HG03135 (cell line): ENCODE measurements at regions not wholly inside any gene's neighbourhood (a gene's known extent, or its start where the extent isn't known, plus 50 kb on each side); places are given as distances from the start of the nearest gene placed in this dataset.
A peak's percentile ranks its signal among the peaks of the same experiment; 100 is the strongest.

Experiments
- ATAC-seq: cut with Tn5 transposase; IDR thresholded peaks from one replicate; pipeline ENCODE4 v1.9.1; 2021; ENCODE audit warnings: mild to moderate bottlenecking, moderate library complexity; ENCODE audit not compliant: unreplicated experiment

DNA sequence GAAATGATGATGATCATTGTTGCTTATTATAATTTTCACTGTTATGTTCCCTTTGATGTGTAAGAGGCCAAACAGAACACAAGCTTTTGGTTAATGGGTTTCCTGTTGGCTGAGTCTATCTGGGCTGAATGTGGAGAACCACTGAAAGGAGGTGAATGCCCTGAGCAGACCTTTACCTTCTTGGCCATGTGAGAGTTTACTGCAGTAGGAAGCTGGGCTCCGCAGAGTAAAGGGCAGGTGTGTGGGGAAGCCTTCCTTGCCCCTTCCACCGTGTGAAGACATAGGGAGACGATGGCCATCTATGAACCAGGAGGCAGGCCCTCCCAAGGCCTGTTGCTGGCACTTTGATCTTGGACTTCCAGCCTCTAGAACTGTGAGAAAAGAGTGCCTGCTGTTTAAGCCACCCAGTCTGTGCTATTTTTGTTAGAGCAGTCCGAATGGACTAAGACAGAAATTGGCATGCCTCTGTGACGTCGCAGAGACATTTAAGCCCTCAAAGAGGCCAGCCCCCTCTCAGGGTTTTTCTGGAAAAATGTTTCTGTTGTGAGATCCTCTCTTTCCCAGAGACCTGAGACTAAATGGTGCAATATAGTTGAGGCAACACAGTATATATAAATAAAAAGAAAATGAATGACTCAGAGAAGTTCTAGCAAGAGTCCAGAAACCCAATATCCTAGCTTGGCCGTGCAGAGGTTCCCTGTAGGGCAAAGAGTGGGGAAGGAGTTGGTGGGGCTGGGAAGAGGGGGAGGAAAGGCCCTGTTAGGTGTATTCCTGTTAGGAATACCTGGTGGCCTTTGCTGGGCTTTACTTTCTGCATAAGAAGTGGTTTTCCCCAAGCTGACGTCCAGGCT, 121.9 kb upstream of the LGALSL start:
- no peak for ATAC-seq

DNA sequence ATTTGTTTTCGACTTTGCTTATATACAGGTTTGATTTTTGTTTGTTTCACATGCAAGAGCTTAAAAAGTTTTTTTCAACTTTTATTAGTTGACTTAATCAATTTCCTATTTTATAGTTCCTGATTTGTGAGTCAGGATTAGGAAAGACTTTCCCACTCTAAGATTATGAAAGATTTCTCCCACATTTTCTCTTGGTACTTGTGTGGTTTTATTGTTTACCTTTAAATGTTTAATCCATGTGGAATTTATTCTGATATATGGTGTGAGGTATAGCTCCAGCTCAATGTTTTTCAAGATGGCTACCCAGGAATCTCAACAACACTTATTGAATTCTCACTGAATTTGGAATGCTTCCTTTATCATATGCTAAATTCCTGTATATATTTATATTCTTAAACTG, 117.8 kb upstream of the LGALSL start:
- ATAC-seq, result no peak

DNA sequence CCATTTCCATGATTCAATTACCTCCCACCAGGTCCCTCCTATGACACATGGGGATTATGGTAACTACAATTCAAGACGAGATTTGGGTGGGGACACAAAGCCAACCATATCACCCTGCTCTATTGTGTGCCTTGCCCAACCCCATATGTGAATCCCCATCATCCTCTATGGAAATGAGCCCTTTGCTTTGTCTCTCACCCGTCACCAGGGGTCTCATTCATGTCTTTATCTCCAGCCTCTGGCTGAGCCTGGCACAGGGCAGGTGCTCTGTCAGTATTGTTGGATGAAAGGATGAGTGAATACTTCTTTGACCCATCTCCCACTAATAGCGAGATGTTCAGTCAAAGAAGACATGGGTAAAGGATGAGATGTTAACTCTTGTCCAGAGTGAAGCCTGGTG, 116.6 kb upstream of the LGALSL start:
- no peak for ATAC-seq

DNA sequence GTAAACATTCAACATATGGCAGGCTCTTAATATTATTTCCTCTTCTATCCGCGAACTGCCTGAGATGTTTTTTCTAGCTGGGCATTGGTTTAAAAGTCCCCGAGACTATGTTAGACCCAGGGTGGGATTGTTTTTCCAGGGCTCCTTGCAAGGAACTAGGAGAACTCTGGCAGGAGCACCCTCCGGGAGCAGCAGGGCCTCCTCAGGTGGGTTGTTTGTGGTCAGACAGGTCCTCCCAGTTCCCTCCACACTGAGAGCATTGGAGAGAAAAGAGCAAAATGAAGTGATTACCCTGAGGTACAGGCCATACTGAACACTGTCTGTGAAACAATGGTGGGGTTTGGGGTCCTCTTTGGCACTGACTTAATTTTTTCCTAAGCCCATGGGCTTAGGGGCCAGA, 115.9 kb upstream of the LGALSL start:
- ATAC-seq, result no peak

DNA sequence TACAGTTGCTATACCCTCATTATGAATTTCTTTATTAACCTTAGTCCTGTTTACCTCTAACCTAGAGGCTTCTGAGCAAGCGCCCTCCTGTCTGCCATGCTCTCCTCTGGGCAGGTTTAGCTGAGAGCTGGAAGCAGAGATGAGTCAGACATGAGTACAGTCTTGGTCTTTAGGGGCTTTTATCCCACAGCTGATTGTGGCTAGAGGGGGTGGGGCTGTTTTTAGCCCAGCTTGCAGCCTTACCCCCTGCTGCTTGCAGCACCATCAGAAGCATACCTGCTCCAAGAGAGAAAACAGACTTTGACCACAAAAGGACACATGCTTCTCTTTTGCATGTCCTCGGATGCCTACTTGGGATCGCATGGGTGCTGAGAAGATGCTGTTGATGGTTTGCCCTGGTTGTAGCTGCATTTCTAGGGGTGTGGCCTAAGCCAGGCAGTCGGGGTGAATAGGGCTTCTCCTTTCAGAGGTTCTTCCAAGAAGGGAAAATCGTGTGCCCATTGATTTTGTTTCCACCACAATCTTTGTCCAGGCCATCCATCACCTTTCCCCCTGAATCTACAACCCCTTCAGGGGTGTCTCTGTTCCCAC, 115.0 kb upstream of the LGALSL start:
- ATAC-seq, result no peak

DNA sequence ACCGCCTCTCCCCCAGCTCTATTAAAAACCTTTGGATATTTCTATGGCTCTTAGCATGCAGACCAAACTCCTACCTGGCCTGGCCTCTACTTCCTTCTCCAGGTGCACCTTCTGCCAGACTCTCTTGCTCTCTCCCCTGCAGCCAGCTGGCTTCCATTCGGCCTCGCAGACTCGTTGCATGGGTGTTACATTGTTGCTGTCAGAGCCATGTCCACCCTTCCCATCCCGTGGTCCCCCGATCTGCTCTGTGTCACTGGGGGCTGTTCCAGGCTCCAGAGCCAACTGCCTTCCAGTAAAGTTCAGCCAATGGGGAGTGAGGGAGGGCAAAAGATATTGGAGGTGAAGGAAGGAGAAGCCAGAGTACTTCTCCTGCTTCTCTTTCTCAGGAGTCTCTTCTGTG, 112.5 kb upstream of the LGALSL start:
- no peak for ATAC-seq

DNA sequence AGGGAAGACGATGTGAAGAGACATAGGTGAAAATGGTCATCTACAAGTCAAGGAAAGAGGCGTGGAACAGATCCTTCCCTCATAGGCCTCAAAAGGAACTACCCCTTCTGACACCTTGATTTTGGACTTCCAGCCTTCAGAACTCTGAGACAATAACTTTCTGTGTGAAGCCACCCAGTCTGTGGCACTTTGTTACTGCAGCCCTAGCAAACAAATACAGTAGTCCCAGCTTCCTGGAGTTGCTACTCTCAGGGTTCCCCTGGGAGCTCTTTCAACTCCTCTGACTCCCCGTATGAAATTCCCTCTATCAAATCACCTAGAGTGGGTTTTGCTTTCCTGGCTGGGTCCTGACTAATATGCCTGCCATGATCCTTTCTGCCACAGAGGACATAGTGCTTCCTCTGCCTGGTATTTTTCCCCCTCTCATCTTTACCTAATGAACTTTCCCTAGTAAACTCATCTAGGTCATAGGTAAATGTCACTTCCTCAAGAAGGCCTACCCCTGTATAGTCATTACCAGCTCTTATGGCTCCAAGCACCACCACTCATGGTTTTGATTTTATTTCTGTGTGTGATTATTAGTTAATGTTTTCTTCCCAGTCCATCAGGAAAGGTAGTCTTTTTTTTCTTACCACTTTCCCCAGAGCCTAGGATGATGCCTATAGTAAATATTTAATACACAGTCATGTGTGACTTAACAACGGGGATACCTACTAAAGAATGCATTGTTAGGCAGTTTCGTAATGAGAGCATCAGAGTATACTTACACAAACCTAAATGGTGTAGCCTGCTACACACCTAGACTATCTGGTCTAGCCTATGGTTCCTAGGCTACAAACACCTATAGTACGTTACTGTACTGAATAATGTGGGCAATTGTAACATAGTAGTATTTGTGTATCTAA, 111.5 kb upstream of the LGALSL start:
- no peak for ATAC-seq

DNA sequence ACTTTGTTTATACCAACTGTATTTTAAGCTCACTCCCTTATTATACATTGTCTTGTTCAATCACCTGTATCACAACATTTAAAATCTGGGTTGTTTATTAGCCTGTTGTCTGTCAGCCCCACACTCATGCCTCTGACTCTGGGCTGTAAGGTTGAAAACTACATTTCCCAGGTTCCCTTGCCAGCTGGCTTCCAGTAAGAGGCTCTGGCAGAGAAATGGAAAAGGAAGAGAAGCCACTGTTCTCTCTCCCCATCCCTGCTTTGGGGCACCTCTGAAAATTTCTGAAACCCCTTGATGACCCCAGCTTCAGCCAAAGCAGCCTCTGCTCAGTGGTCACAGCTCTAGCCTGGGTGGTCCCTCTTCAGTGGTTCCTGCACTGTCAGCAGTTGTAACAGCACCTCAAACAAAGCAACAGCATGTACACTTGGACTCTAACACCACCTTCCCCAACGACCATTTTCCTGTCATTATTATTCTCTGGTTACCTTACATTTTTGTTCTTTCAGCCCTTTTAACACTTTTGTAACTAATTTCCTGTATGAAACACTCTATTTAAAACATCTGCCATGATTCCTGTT, 108.9 kb upstream of the LGALSL start:
- ATAC-seq, result no peak

DNA sequence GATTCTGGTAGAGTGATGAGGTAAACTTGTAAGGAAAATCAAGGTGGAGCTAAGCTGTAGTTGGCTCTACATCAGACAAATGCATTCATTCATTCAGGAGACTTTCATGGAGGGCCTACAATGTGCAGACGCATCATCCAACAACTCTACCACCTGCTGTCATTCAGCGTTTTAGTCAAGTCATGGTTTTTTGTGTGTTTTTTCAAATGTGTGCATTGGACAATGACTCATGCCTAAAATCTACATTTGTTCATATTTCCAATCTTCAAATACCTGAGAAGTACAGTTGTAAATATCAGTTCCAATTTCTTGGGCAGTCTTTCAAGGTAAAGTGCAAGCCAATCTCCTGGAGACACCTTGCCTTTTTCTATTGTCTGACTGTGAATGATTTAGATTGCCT, 108.0 kb upstream of the LGALSL start:
- ATAC-seq, result no peak

DNA sequence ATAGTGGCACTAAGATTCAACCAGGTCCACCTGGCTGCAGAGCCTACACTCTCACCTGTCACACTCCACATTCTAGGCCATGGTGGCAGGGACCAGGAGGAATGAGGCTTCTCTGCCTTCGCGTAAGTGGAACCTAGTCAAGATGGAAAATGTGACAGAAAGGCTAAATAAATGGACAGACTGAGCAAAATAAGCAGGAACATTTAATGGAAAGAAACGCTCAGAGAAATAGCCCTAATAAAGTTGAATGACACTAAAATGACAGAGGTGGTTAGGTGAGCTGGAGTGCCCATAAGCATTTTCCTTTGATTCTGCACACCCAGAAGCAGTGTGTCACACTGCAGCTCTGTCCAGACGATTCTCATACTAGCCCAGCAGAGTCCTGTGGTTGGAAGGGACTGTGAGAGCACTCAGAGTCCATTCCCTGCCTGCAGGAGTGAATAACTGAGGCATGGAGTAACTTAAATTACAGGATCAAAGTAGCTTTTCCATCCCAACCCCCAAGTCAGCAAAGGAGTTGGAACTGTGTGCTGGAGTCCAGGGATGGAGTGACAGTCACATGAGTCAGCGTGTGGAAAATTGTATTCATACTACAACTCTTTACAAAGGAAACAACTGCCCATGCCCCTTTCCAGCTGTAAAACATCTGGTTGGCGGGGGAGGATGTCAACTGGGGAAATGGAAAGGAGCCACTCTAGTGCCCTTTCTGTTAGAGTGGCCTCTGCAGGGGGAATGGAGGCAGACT, 105.4 kb upstream of the LGALSL start:
- ATAC-seq, result no peak

DNA sequence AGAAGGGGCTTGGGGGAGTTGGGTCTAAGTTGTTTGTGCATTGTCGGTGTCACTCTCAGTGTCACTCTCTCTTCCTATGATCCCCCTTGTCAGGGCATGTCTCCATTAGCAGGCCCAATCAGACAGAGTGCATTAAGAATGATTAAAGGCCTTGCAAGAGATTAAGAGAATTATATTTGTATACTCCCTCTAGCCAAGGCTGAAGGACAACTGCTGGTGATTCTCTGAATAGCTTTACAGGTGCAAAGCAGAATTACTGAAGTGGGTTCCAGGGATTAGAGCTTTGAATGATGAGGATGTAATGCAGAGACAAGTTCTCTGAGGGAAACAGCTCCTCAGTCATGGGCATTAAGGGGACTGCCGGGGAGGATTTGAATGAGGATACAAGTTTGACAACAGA, 104.8 kb upstream of the LGALSL start:
- ATAC-seq, result no peak

DNA sequence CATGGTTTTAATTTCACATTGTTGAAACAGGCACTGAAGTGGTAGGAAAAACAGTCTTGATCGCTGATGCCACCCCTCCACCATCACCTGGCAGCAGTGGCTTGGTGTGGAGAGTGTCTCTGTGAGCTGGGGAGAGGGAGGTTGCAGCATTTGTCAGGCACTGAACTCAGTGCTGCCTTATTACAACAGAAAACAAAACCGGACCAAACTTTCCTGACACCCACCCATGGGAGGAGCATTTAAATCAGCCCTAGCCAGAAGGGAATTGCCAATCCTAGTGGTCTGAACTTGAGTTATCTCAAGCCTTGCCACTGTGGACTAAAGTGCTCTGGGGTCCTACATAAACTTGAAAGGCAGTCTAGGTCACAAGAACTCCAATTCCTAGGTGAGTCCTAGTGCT, 103.0 kb upstream of the LGALSL start:
- no peak for ATAC-seq

DNA sequence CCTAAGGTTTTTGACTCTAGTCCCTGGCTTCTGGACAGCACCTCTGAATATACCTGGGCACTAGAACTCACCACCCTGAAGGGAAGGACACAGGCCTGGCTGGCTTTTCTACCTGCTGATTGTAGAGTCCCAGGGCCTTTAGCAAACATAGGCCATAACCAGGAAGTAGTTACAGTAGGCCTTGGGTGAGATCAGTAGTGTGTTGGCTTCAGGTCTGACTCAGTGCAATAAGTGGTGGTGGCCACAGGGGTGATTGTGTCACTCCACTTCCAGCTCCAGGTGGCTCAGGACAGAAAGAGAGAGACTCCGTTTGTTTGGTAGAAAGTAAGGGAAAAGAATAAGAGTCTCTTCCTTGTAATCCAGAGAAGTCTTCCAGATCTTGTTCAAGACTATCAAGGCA, 101.7 kb upstream of the LGALSL start:
- no peak for ATAC-seq

DNA sequence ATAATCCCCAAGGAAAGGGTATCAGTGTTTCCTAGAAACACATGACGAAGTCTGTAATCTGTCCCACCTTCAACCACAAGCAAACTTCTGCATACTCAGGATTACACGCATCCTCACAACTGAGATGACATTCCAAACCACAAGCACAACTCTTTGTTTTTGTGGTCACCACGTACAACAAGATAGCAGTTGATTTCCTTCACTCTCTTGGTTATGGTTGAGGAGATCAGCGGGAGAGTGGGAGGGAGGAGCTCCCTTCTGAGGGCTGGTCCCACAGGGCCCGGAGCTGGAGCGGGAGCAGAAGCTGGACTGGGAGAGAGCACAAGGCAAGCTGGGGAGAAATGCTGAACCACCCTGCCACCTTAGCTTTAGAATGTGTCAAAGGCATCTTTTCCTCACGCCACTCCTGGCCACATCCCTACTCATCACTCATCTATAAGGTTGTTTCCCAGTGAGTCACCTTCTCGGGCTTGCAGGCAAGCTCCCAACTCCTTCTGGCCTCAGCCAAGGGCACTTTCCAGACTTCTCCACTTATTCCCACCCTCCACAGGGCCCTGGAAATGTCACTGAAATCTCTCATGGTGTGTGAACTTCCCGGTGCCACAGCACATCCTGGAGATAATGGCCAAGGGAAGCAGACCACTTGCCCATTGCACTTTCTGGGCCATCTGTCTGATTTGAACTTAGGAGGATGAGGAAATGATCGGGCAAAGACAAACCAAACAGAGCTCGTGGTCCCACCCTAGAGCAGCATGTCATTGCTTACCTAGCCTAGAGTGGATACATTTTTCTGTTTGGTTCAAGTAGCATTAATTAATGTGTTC, 98.9 kb upstream of the LGALSL start:
- no peak for ATAC-seq

DNA sequence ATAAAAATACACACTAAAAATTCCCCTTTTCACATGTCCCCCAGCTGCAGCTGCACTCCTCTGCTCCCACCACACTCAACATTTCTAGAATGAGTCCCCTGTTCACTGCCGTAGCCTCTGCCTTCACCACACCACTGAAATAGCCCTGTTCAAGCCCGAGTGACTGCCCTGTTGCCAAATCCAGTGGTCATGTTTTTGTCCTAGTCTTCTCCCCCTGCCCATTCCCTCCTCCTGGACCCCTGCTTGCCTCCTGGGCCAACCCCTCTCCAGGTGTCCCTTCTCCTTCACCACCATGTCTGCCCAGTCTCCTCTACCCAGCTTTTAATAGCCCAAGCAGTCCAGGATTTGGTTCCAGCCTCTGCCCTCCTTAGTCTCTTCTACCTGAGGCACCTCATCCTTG, 97.1 kb upstream of the LGALSL start:
- ATAC-seq, result no peak

DNA sequence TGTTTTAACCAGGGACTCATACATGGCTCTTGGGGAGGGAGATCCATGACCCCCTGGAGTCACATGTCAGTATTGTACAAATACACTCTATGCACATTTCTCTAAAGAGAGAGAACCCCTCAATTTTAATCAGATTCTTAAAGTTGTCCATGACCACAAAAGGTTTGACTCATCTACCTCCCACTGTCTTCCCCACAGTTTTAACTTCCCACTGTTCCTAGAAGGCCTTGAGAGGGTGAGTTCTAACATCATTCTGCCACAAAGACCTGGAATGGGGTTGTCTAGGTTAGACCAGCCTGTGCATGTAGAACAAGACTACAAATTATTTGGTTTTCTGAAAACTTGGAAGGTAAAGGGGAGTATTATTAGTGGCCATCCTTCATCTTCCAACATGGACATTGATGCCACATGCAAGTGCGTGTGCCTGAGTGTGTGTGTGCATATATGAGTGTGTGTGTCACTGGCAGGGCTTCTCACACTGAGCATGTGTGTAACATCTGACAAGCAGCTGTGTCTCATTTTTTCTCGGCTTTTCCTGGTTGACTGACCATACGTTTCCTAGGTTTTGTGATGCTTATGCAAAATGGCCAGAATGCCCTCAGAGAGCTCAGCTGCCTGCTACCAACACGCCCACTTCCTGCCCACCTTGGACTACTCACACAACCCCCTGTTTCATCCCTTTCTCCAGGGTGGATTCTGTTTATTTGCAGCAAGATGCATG, 94.6 kb upstream of the LGALSL start:
- ATAC-seq, result peak; percentile 16

DNA sequence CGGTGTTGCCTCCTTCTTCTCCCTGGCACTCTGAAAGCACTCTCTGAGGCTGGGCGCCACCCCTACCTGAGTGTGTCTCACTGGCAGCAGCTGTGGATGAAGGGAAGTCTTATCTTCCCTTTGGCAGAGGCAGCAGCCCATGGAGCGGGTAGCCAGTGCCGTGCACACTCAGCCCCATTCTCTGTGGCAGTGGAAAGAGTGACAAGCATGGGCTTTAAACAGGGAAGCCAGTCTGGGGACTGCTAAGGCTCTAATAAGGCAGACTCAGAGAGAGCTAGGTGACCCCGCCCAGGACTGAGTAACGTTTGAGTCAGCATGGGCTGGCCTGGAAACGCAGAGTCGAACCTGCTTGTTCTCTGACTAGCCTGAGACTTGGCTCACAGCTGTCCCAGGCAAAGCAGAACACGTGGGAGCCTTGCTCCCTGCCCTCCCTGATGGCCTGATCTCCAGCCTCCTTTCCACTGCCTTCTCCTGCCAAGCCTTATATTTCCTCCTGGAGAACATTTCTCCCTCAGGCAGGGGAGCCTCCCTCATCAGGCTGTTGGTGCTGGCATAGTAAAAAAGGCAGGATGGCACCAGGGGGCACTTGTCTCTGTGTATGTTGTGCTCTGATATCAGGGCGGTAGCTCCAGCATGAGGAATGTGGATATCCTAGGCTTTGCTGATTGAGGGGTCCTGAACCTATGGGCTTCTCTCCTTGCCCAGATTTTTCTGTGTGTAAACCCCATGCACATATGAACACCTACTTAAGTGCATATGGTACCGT, 93.9 kb upstream of the LGALSL start:
- ATAC-seq, result peak; percentile 85

DNA sequence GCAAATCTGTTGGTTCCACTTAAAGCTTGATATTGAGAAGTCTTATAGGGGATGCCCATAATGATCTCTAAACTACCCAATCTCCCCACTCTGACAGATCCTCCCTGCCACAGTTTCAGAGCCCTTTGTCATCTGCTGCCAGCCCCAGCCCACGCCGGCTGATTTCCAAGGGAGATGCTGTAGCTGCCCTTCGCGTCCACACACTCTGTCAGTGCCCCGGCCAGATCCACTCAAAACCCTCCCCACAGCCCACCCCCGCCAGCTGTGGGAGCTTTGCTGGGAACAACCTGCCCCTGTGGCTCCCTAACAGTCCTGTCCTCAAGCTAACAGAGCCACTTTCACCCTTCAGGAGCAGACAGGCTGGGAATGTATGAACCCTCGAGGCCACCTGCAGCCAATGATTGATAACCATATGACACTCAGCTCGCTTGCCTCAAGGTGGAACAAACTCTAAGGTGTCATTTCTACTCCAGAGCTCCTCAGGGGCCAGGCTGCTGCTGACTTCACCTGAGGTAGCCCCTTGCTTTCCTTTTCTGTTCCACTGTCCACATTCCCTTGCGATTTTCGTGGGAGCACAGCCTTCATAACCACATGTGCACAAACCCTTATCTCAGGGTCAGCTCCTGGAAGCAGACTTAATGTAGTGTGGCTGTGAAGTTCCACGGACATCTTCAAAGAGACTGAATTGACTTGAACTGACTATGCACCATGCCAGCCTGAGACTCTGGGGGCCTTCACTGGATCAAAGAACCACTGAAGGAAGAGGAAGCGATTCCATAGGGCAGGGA, 92.6 kb upstream of the LGALSL start:
- no peak for ATAC-seq
